Effector memory CD8-positive, alpha-beta T cell (primary cell): ENCODE measurements at regions not wholly inside any gene's neighbourhood (a gene's known extent, or its start where the extent isn't known, plus 50 kb on each side); places are given as distances from the start of the nearest gene placed in this dataset.

Experiments used
- ATAC-seq: fragments of 150-1000 bp; cut with Tn5 transposase; replicated peaks from 2 replicates; pipeline ENCODE4 v1.10.0; 2021; ENCODE audit warnings: mild to moderate bottlenecking, moderate library complexity
- DNase-seq, 3 experiments: peaks; one replicate each; pipeline ENCODE4 v3.0.0; 2021
- H3K27ac Mint-ChIP-seq, 2 donors: one replicate each; pipeline ENCODE4 v1.8.0; 2022; ENCODE audit warnings: mild to moderate bottlenecking in 2 of 2, mixed read lengths in 2 of 2, moderate library complexity in 2 of 2
- H3K27me3 Mint-ChIP-seq, 2 donors: one replicate each; pipeline ENCODE4 v1.8.0; 2022; ENCODE audit warnings: mixed read lengths in 2 of 2
- H3K36me3 Mint-ChIP-seq: one replicate; pipeline ENCODE4 v1.8.0; 2022; ENCODE audit warnings: mild to moderate bottlenecking, moderate library complexity, mixed read lengths; ENCODE audit not compliant: insufficient read depth
- H3K4me1 Mint-ChIP-seq, 2 donors: one replicate each; pipeline ENCODE4 v1.8.0; 2022; ENCODE audit warnings: low read depth in 2 of 2, mixed read lengths in 2 of 2
- H3K4me3 Mint-ChIP-seq, 2 donors: one replicate each; pipeline ENCODE4 v1.8.0; 2022; ENCODE audit warnings: mild to moderate bottlenecking in 2 of 2, mixed read lengths in 2 of 2, moderate library complexity in 2 of 2
- H3K9me3 Mint-ChIP-seq, 2 donors: one replicate each; pipeline ENCODE4 v1.8.0; 2022; ENCODE audit warnings: mixed read lengths in 2 of 2

GRCh38 chr1:169009666-169010065 lies 96.8 kb upstream of the ATP1B1 start:
- H3K4me3 Mint-ChIP-seq, result no peak overlapping the region
- no peak overlapping the region for H3K27ac Mint-ChIP-seq
- no peaks in the 10 kb centered on the region for H3K27me3 Mint-ChIP-seq
- ATAC-seq, result no peak
- H3K9me3 Mint-ChIP-seq, result no peaks in the 10 kb centered on the region
- no peaks in the 10 kb centered on the region for H3K4me1 Mint-ChIP-seq
- no peaks in the 10 kb centered on the region for H3K36me3 Mint-ChIP-seq
- DNase-seq, result no peak

GRCh38 chr1:169012416-169012815 lies 94.1 kb upstream of the ATP1B1 start:
- H3K36me3 Mint-ChIP-seq, result no peaks in the 10 kb centered on the region
- H3K4me1 Mint-ChIP-seq, result no peaks in the 10 kb centered on the region
- H3K4me3 Mint-ChIP-seq, result no peak overlapping the region
- H3K27ac Mint-ChIP-seq, result no peak overlapping the region
- no peaks in the 10 kb centered on the region for H3K9me3 Mint-ChIP-seq
- DNase-seq, result no peak
- peaks cover 0 to 19% of the 10 kb centered on the region in 2 donors for H3K27me3 Mint-ChIP-seq
- no peak for ATAC-seq

- Mint-ChIP-seq H3K4me1 (peaks cover 0 to 4% of the 10 kb centered on the region in 2 donors), H3K27ac (no peak overlapping the region), H3K36me3 (no peaks in the 10 kb centered on the region), H3K27me3 (peaks cover 0 to 19% of the 10 kb centered on the region in 2 donors), H3K9me3 (no peaks in the 10 kb centered on the region), H3K4me3 (no peak overlapping the region)
- ATAC-seq (no peak), DNase-seq (no peak)
Measured at GRCh38 chr1:169013821-169014220, 92.7 kb upstream of the ATP1B1 start.

- H3K9me3 Mint-ChIP-seq, result no peaks in the 10 kb centered on the region
- no peak for ATAC-seq
- no peak for DNase-seq
- H3K27ac Mint-ChIP-seq, result no peak overlapping the region
- no peaks in the 10 kb centered on the region for H3K36me3 Mint-ChIP-seq
- H3K27me3 Mint-ChIP-seq, result peaks cover 6 to 29% of the 10 kb centered on the region in 2 donors
- H3K4me3 Mint-ChIP-seq, result no peak overlapping the region
- H3K4me1 Mint-ChIP-seq, result peaks cover 0 to 4% of the 10 kb centered on the region in 2 donors
Measured at GRCh38 chr1:169015464-169015863, 91.0 kb upstream of the ATP1B1 start.

GRCh38 chr1:169018751-169019150 lies 87.7 kb upstream of the ATP1B1 start:
- H3K4me3 Mint-ChIP-seq, result no peak overlapping the region
- peaks cover 0 to 4% of the 10 kb centered on the region in 2 donors for H3K4me1 Mint-ChIP-seq
- no peak for ATAC-seq

GRCh38 chr1:169019419-169020058 lies 87.0 kb upstream of the ATP1B1 start:
- Mint-ChIP-seq H3K4me1 (peaks cover 0 to 4% of the 10 kb centered on the region in 2 donors), H3K36me3 (no peaks in the 10 kb centered on the region), H3K27me3 (peaks cover 18 to 51% of the 10 kb centered on the region in 2 donors), H3K27ac (no peak overlapping the region), H3K4me3 (no peak overlapping the region), H3K9me3 (no peaks in the 10 kb centered on the region)
- no peak for ATAC-seq
- DNase-seq, result no peak

More at GRCh38 chr1:169018751-169019150, 87.7 kb upstream of the ATP1B1 start:
- Mint-ChIP-seq H3K36me3 (no peaks in the 10 kb centered on the region), H3K9me3 (no peaks in the 10 kb centered on the region), H3K27me3 (peaks cover 11 to 51% of the 10 kb centered on the region in 2 donors), H3K27ac (no peak overlapping the region)
- DNase-seq, result no peak

- H3K36me3 Mint-ChIP-seq, result no peaks in the 10 kb centered on the region
- DNase-seq, result no peak
- H3K27me3 Mint-ChIP-seq, result peaks cover 18 to 43% of the 10 kb centered on the region in 2 donors
- no peaks in the 10 kb centered on the region for H3K9me3 Mint-ChIP-seq
- H3K27ac Mint-ChIP-seq, result no peak overlapping the region
- peaks cover 0 to 4% of the 10 kb centered on the region in 2 donors for H3K4me1 Mint-ChIP-seq
- no peak overlapping the region for H3K4me3 Mint-ChIP-seq
- ATAC-seq, result no peak
Measured at GRCh38 chr1:169020684-169021083, 85.8 kb upstream of the ATP1B1 start.

- Mint-ChIP-seq H3K4me3 (no peak overlapping the region), H3K27ac (no peak overlapping the region)
Measured at GRCh38 chr1:169022648-169023047, 83.8 kb upstream of the ATP1B1 start.

GRCh38 chr1:169024255-169024654 lies 82.2 kb upstream of the ATP1B1 start:
- peak overlapping the region in 1 of 2 donors; percentile 5 for H3K27ac Mint-ChIP-seq
- H3K9me3 Mint-ChIP-seq, result no peaks in the 10 kb centered on the region
- no peaks in the 10 kb centered on the region for H3K4me1 Mint-ChIP-seq
- no peaks in the 10 kb centered on the region for H3K36me3 Mint-ChIP-seq
- no peak for DNase-seq
- no peak overlapping the region for H3K4me3 Mint-ChIP-seq
- ATAC-seq, result no peak
- peaks cover 18 to 41% of the 10 kb centered on the region in 2 donors for H3K27me3 Mint-ChIP-seq

More at GRCh38 chr1:169022648-169023047, 83.8 kb upstream of the ATP1B1 start:
- H3K36me3 Mint-ChIP-seq, result no peaks in the 10 kb centered on the region
- ATAC-seq, result no peak
- no peak for DNase-seq
- no peaks in the 10 kb centered on the region for H3K9me3 Mint-ChIP-seq
- peaks cover 0 to 4% of the 10 kb centered on the region in 2 donors for H3K4me1 Mint-ChIP-seq
- peaks cover 18 to 33% of the 10 kb centered on the region in 2 donors for H3K27me3 Mint-ChIP-seq

- Mint-ChIP-seq H3K9me3 (no peaks in the 10 kb centered on the region), H3K36me3 (no peaks in the 10 kb centered on the region), H3K27ac (no peak overlapping the region), H3K4me3 (no peak overlapping the region), H3K4me1 (no peaks in the 10 kb centered on the region), H3K27me3 (peaks cover 14 to 35% of the 10 kb centered on the region in 2 donors)
- DNase-seq, result no peak
- no peak for ATAC-seq
Measured at GRCh38 chr1:169024800-169025271, 81.7 kb upstream of the ATP1B1 start.

- ATAC-seq (no peak), DNase-seq (no peak)
- H3K9me3 Mint-ChIP-seq, result no peaks in the 10 kb centered on the region
- peaks cover 12 to 31% of the 10 kb centered on the region in 2 donors for H3K27me3 Mint-ChIP-seq
- no peaks in the 10 kb centered on the region for H3K4me1 Mint-ChIP-seq
- H3K4me3 Mint-ChIP-seq, result no peak overlapping the region
- H3K27ac Mint-ChIP-seq, result no peak overlapping the region
- no peaks in the 10 kb centered on the region for H3K36me3 Mint-ChIP-seq
Measured at GRCh38 chr1:169025412-169025811, 81.1 kb upstream of the ATP1B1 start.

- DNase-seq, result no peak
- H3K4me1 Mint-ChIP-seq, result no peaks in the 10 kb centered on the region
- no peak overlapping the region for H3K27ac Mint-ChIP-seq
- no peaks in the 10 kb centered on the region for H3K36me3 Mint-ChIP-seq
- peaks cover 8 to 16% of the 10 kb centered on the region in 2 donors for H3K27me3 Mint-ChIP-seq
- no peak for ATAC-seq
- H3K4me3 Mint-ChIP-seq, result no peak overlapping the region
- H3K9me3 Mint-ChIP-seq, result no peaks in the 10 kb centered on the region
Measured at GRCh38 chr1:169027607-169028320, 78.7 kb upstream of the ATP1B1 start.

- H3K36me3 Mint-ChIP-seq, result no peaks in the 10 kb centered on the region
- no peak for DNase-seq
- no peak overlapping the region for H3K27ac Mint-ChIP-seq
Measured at GRCh38 chr1:169031566-169032224, 74.8 kb upstream of the ATP1B1 start.

More at GRCh38 chr1:169031566-169032224, 74.8 kb upstream of the ATP1B1 start:
- no peak overlapping the region for H3K4me3 Mint-ChIP-seq
- H3K4me1 Mint-ChIP-seq, result no peaks in the 10 kb centered on the region
- no peaks in the 10 kb centered on the region for H3K9me3 Mint-ChIP-seq
- peaks cover 0 to 9% of the 10 kb centered on the region in 2 donors for H3K27me3 Mint-ChIP-seq
- ATAC-seq, result no peak
